ENCODE measurements at regions not wholly inside any gene's neighbourhood (a gene's known extent, or its start where the extent isn't known, plus 50 kb on each side); places are given as distances from the start of the nearest gene placed in this dataset.

GRCh38 chr6:44701038-44701636 is 313.6 kb downstream of the CDC5L start:
- no peak for TF ChIP-seq EGR1 (IDR thresholded peaks at IDR 0.05)
- no peak for TF ChIP-seq TAF1 (IDR thresholded peaks at IDR 0.05; ENCODE audit: low read depth)
- TF ChIP-seq, protein P1, sequence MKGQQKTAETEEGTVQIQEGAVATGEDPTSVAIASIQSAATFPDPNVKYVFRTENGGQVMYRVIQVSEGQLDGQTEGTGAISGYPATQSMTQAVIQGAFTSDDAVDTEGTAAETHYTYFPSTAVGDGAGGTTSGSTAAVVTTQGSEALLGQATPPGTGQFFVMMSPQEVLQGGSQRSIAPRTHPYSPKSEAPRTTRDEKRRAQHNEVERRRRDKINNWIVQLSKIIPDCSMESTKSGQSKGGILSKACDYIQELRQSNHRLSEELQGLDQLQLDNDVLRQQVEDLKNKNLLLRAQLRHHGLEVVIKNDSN (IDR thresholded peaks at IDR 0.05): no peak
- no peak for TF ChIP-seq FOXM1 (IDR thresholded peaks at IDR 0.05; ENCODE audit: borderline replicate concordance, low read depth)
